ENCODE measurements at regions not wholly inside any gene's neighbourhood (a gene's known extent, or its start where the extent isn't known, plus 50 kb on each side); places are given as distances from the start of the nearest gene placed in this dataset.

DNA sequence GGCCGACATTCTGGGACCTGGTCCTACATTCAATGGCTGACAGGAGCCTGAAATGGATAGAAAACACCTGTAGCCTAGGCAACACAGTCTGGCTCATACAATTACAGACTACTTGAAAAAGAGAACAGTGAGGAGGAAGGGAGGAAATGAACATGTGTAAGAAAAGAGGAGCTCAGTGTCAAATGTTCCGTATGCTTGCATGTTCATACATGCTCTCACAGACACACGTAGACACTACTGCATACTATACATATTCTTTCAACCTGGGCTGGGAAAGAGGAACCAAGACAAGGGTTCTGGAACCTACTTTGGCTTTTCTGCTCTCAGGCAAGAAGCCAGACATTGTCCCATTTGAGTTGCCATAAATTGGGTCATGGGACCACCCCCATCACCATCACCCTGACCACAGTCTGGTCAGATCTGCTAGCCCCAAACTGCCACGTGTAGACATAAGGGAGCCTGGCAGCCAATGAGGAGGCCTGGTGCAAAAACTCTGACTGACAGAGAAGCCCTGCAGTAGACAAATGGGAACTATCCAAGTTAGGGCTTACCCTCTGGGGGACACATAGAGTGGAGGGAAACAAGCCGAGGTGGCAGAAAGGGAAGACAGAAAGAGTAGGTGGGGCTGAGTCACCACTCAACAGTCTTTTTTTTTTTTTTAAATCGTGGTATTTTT is 310.0 kb downstream of the SHQ1 start:
- intact Hi-C loops (cut with DNase I; ENCODE audit: low total_unique reads): no loop called here
- Histone ChIP-seq H3K27ac (no peak overlapping the region), H3K4me3 (no peak overlapping the region), H3K36me3 (no peaks in the 10 kb centered on the region), H3K27me3 (no peaks in the 10 kb centered on the region), H3K4me1 (peaks cover 0 to 6% (median 1%) of the 10 kb centered on the region in 4 donors), H3K9me3 (peaks cover 0 to 5% (median 0%) of the 10 kb centered on the region in 3 donors)
- DNase-seq: no peak
- TF ChIP-seq, protein P1, sequence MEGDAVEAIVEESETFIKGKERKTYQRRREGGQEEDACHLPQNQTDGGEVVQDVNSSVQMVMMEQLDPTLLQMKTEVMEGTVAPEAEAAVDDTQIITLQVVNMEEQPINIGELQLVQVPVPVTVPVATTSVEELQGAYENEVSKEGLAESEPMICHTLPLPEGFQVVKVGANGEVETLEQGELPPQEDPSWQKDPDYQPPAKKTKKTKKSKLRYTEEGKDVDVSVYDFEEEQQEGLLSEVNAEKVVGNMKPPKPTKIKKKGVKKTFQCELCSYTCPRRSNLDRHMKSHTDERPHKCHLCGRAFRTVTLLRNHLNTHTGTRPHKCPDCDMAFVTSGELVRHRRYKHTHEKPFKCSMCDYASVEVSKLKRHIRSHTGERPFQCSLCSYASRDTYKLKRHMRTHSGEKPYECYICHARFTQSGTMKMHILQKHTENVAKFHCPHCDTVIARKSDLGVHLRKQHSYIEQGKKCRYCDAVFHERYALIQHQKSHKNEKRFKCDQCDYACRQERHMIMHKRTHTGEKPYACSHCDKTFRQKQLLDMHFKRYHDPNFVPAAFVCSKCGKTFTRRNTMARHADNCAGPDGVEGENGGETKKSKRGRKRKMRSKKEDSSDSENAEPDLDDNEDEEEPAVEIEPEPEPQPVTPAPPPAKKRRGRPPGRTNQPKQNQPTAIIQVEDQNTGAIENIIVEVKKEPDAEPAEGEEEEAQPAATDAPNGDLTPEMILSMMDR (IDR thresholded peaks at IDR 0.05): no peak

DNA sequence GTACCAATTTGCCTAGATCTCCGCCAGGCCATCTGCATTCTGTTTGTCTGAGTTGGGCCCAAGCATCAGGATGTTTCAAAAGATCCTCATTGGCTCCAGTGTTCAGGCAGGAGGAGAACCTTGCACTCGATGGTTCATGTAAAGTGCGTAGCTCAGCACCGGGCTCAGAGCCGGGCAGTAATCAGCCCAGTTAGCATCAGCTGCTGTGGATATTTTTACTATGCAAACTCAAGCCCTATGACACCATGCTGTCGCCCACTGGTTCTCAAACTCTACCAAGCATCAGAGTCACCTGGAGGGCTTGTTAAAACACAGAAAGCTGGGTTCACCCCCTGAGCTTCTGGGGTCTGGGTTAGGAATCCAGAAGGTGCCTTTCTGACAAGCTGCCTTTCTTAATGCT is 310.8 kb downstream of the SHQ1 start:
- no peaks in the 10 kb centered on the region for H3K36me3 ChIP-seq
- H3K4me3 ChIP-seq: no peak overlapping the region
- intact Hi-C loops (cut with DNase I; ENCODE audit: low total_unique reads): no loop called here
- no peak overlapping the region for H3K27ac ChIP-seq
- peaks cover 0 to 5% (median 0%) of the 10 kb centered on the region in 3 donors for H3K9me3 ChIP-seq
- no peaks in the 10 kb centered on the region for H3K27me3 ChIP-seq
- no peak for DNase-seq
- peaks cover 0 to 6% (median 1%) of the 10 kb centered on the region in 4 donors for H3K4me1 ChIP-seq
- TF ChIP-seq, protein P1 (IDR thresholded peaks at IDR 0.05): no peak

DNA sequence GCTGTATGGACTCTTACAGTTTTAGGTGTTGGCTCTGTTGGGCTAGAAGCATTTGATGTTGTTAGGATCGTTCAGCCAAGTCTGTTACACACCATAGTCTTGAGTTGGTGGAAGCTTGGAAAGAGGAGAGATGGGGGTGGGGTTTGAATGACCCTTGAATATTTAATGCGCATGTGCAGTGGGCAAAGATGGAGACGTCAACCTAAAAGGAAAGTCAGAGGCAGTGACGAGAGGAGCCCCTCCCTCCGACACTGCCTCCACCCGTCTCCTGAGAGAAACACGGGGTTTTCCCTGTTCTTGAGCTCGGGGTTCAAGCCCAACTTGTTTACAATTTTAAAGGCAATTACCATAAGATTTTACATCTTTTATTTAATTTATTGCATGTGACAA is 311.4 kb downstream of the SHQ1 start:
- no peaks in the 10 kb centered on the region for H3K36me3 ChIP-seq

DNA sequence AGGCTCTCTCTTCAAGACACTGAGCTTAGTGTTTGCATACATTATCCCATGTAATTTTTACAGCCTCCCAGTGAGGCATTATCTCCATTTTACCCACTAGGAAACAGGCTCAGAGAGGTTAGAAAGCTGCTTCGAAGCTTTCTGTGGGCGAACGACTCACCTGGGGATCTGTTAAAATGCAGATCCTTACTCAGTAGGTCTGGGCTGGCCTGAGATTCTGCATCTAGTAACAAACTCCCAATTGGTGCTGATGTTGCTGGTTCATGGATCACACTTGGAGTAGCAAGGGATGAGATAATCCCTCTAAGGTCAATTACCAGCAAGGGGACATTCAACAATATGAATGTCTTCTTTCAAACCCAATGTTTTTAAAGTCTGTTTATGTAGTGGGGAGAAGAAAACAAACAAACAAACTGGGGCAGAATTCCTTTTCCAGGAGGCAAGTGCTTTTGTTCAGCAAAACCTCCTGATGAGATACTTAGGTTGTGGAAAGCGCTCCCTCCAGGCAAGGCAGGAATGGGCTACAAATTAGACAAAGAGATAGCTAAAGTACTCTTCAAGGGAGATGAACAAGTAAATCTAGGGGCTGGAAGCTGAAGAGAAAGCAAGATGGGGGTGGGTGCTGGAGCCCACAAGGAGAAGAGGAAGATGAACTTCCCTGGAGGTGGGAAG is 311.9 kb downstream of the SHQ1 start:
- H3K4me3 ChIP-seq: no peak overlapping the region
- no peaks in the 10 kb centered on the region for H3K36me3 ChIP-seq
- DNase-seq: no peak
- H3K27ac ChIP-seq: no peak overlapping the region
- intact Hi-C loops (cut with DNase I; ENCODE audit: low total_unique reads): no loop called here
- H3K9me3 ChIP-seq: peaks cover 0 to under 1% (median 0%) of the 10 kb centered on the region in 3 donors
- peaks cover 0 to 6% (median 1%) of the 10 kb centered on the region in 4 donors for H3K4me1 ChIP-seq
- no peaks in the 10 kb centered on the region for H3K27me3 ChIP-seq
- TF ChIP-seq, protein P1 (IDR thresholded peaks at IDR 0.05): no peak

More for the DNA sequence above, 311.4 kb downstream of the SHQ1 start:
- no peak overlapping the region for H3K4me3 ChIP-seq
- TF ChIP-seq, protein P1 (IDR thresholded peaks at IDR 0.05): no peak
- DNase-seq: no peak
- no peak overlapping the region for H3K27ac ChIP-seq
- no peaks in the 10 kb centered on the region for H3K27me3 ChIP-seq
- intact Hi-C loops (cut with DNase I; ENCODE audit: low total_unique reads): no loop called here
- H3K4me1 ChIP-seq: peaks cover 0 to 6% (median 1%) of the 10 kb centered on the region in 4 donors
- H3K9me3 ChIP-seq: peaks cover 0 to 5% (median 0%) of the 10 kb centered on the region in 3 donors

DNA sequence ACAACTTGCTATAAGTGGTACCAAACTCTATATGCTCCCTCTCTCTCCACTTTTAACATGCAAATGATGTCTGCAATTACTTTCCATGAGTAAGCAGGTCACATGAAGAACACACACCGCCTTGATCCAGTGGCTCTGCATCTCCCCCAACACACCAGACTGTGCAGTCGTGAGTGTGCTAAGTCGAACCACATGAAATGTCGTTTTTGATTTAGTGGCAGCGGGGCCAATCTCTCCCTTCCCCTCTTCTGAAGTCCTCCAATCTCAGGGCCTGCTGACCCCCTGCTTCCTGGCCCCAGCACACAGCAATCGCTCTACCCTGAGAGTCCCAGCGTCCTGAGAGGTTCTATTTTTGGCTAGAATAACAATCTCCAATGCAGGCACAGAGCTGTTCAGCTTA is 312.5 kb downstream of the SHQ1 start:
- intact Hi-C loops (cut with DNase I; ENCODE audit: low total_unique reads): no loop called here
- no peak overlapping the region for H3K27ac ChIP-seq
- H3K4me3 ChIP-seq: no peak overlapping the region
- H3K4me1 ChIP-seq: peaks cover 0 to 6% (median 1%) of the 10 kb centered on the region in 4 donors
- H3K36me3 ChIP-seq: no peaks in the 10 kb centered on the region
- no peaks in the 10 kb centered on the region for H3K27me3 ChIP-seq
- TF ChIP-seq, protein P1 (IDR thresholded peaks at IDR 0.05): no peak
- no peak for DNase-seq
- H3K9me3 ChIP-seq: no peaks in the 10 kb centered on the region

Data from tibial artery (tissue), 4 donors.